Activated CD4-positive, alpha-beta T cell treated with anti-CD3 and anti-CD28 coated beads, Interleukin-2, amount 10 ng/mL, durations not matched to agents 7 days and 5 days (primary cell): ENCODE measurements at regions not wholly inside any gene's neighbourhood (a gene's known extent, or its start where the extent isn't known, plus 50 kb on each side); places are given as distances from the start of the nearest gene placed in this dataset.

ENCODE experiments used
- CTCF ChIA-PET: fragments of 350-600 bp; sonication (Branson Sonifier 250); formaldehyde crosslinking; loops from one replicate; lab custom pipeline; 2021; ENCODE audit warnings: antibody characterized with exemption; lab: Charles Lee
- POLR2A ChIA-PET: fragments of 350-600 bp; sonication (Branson Sonifier 250); formaldehyde crosslinking; loops from one replicate; lab custom pipeline; 2021; ENCODE audit warnings: antibody characterized with exemption; lab: Charles Lee
- DNase-seq: peaks from one replicate; pipeline ENCODE4 v3.0.0-alpha.2; 2020
- H3K27ac Mint-ChIP-seq: one replicate; pipeline ENCODE4 v1.8.0; 2021; ENCODE audit warnings: mild to moderate bottlenecking, moderate library complexity, mixed read lengths
- H3K27me3 Mint-ChIP-seq: one replicate; pipeline ENCODE4 v1.8.0; 2021; ENCODE audit warnings: mixed read lengths
- H3K36me3 Mint-ChIP-seq: one replicate; pipeline ENCODE4 v1.8.0; 2021; ENCODE audit warnings: low read depth, mixed read lengths
- H3K4me1 Mint-ChIP-seq: one replicate; pipeline ENCODE4 v1.8.0; 2021; ENCODE audit warnings: mixed read lengths
- H3K4me3 Mint-ChIP-seq: one replicate; pipeline ENCODE4 v1.8.0; 2021; ENCODE audit warnings: mild to moderate bottlenecking, moderate library complexity, mixed read lengths
- H3K9me3 Mint-ChIP-seq: one replicate; pipeline ENCODE4 v1.8.0; 2021; ENCODE audit warnings: mixed read lengths

DNA sequence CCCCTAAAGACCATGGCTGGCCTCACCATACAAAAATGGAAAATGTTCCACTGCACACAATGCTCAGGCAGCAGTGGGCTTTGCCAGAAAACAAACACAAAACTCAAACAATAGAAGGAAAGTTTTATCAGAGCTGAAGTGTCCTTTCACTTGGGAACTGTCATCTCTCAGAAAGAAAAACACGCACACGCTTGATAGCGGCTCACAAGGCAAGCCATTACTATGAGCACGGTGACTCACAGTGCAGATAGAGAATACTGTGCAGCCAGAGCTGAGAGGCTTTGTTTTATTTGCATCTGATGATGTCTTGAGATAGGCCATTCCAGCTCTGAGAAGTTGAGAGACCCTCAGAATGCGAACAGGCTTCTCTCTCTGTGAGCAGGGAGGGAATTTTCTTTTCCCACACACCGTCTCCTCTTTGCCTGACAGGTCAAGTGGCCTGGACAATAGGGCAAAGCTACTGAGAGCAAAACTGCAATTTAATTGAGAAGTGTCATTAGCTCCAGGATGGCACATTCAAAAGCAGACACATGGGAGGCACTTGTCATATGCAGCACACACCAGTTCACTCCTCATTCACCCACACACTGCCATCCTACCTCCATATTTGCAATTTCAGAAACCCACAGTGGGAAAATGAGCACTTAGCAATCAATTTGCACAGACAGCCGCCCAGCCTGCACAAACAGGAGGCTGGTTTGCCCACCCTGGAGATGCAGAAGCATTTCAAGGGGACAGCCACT lies 236.6 kb downstream of the SS18 start:
- no peaks in the 10 kb centered on the region for H3K9me3 Mint-ChIP-seq
- H3K36me3 Mint-ChIP-seq = no peaks in the 10 kb centered on the region
- no peaks in the 10 kb centered on the region for H3K4me1 Mint-ChIP-seq
- H3K27me3 Mint-ChIP-seq = peaks cover 2% of the 10 kb centered on the region
- no peak overlapping the region for H3K27ac Mint-ChIP-seq
- CTCF ChIA-PET = no interaction called here
- DNase-seq = no peak
- POLR2A ChIA-PET = no interaction called here
- H3K4me3 Mint-ChIP-seq = no peak overlapping the region

DNA sequence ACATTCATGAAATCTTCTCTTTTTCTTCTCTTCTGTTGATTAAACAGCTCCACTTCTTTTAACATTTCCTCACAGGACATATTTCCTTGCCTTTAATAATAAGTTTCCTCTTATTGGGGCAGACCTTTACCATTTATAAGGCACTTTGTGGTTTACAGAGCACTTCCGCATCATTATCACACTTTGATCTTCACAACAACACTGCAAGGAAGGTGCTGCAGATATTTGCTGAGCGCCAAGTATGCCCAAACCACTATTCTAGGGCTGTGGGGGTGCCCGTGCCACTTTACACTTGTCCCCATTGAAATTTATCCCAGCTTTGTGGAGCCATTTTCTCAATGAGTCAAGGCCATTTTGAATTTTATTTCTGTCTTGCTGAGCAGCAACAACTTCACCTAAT lies 246.6 kb downstream of the SS18 start:
- peaks cover 11% of the 10 kb centered on the region for H3K27me3 Mint-ChIP-seq
- no peak overlapping the region for H3K4me3 Mint-ChIP-seq
- POLR2A ChIA-PET = no interaction called here
- H3K9me3 Mint-ChIP-seq = no peaks in the 10 kb centered on the region
- no peaks in the 10 kb centered on the region for H3K36me3 Mint-ChIP-seq
- no peak for DNase-seq
- no peaks in the 10 kb centered on the region for H3K4me1 Mint-ChIP-seq
- CTCF ChIA-PET = interaction anchor here (1.0 kb wide), 1 partner anchor 10 kb away, joined by 3 read pairs; no protein-coding TSS in a partner anchor
- no peak overlapping the region for H3K27ac Mint-ChIP-seq

GRCh38 chr18:25842665-25843064 lies 247.7 kb downstream of the SS18 start:
- POLR2A ChIA-PET = no interaction called here
- Mint-ChIP-seq H3K4me1 (no peaks in the 10 kb centered on the region), H3K27me3 (peaks cover 11% of the 10 kb centered on the region), H3K36me3 (no peaks in the 10 kb centered on the region), H3K4me3 (no peak overlapping the region), H3K27ac (no peak overlapping the region), H3K9me3 (no peaks in the 10 kb centered on the region)
- DNase-seq = no peak
- CTCF ChIA-PET = no interaction called here

DNA sequence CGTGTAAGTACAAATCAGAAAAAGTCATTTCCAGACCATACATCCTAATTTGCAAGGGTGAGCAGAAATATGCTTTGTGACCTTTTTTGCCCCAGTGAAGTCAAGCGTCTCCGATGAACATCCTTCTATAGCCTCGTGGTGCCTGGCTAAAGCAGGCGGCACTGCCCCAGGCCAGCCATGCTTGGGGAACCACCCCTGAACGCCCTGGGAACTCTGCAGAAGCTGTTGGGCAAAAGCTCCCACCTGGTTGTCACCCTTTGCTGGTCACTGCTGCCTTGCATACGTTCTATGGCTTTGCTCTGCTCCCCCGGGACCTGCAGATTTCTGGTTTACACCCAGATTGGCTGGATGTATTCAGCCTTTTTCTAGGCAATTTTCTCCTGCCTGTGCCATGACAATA lies 256.4 kb downstream of the SS18 start:
- Mint-ChIP-seq H3K36me3 (no peaks in the 10 kb centered on the region), H3K9me3 (no peaks in the 10 kb centered on the region), H3K27ac (no peak overlapping the region), H3K27me3 (no peaks in the 10 kb centered on the region), H3K4me1 (no peaks in the 10 kb centered on the region), H3K4me3 (no peak overlapping the region)
- DNase-seq = no peak
- POLR2A ChIA-PET = no interaction called here
- CTCF ChIA-PET = interaction anchor here (0.9 to 1.5 kb wide), 2 partner anchors 10 to 19 kb away, joined by 3 read pairs; no protein-coding TSS in a partner anchor

DNA sequence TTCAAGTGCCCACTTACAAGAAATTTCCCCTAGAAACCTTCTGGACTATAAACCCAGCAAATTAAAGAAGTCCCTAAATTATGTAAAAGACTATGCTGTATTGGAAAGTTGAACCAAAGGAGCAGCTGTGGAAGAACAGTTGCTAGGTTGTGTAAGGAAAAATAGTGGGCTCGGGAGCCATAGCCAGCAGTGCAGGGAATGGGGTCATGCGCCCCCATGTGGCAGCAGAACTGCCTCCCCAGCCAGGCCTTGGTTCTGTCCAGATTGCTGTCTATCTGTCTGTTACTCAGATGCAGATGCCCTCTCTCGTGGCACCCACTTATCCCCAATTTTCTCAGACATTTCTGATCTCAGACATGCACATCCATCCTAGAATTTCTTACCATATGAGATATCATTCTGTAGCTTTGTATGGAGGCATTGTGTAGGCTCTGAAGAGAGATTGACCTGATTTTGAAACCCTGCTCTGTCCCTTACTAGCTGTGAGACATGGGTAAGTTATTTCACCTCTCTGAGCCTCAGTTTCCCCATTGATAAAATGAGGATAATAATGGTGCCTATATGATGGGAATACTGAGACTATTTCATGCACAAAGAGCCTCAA lies 258.3 kb downstream of the SS18 start:
- POLR2A ChIA-PET = no interaction called here
- no peaks in the 10 kb centered on the region for H3K4me1 Mint-ChIP-seq
- no peak for DNase-seq
- H3K27me3 Mint-ChIP-seq = no peaks in the 10 kb centered on the region
- H3K4me3 Mint-ChIP-seq = no peak overlapping the region
- H3K9me3 Mint-ChIP-seq = no peaks in the 10 kb centered on the region
- no peaks in the 10 kb centered on the region for H3K36me3 Mint-ChIP-seq
- CTCF ChIA-PET = interaction anchor here (1.5 kb wide), 1 partner anchor 10 kb away, joined by 3 read pairs; no protein-coding TSS in a partner anchor
- no peak overlapping the region for H3K27ac Mint-ChIP-seq

- CTCF ChIA-PET = interaction anchor here (0.6 kb wide), 1 partner anchor 491 kb away, joined by 3 read pairs; no protein-coding TSS in a partner anchor
- H3K27ac Mint-ChIP-seq = no peak overlapping the region
- no peaks in the 10 kb centered on the region for H3K9me3 Mint-ChIP-seq
- H3K36me3 Mint-ChIP-seq = no peaks in the 10 kb centered on the region
- no peak overlapping the region for H3K4me3 Mint-ChIP-seq
- no peaks in the 10 kb centered on the region for H3K4me1 Mint-ChIP-seq
- no peaks in the 10 kb centered on the region for H3K27me3 Mint-ChIP-seq
- DNase-seq = no peak
- POLR2A ChIA-PET = no interaction called here
These were observed 259.1 kb downstream of the SS18 start for GRCh38 chr18:25831301-25831701.

DNA sequence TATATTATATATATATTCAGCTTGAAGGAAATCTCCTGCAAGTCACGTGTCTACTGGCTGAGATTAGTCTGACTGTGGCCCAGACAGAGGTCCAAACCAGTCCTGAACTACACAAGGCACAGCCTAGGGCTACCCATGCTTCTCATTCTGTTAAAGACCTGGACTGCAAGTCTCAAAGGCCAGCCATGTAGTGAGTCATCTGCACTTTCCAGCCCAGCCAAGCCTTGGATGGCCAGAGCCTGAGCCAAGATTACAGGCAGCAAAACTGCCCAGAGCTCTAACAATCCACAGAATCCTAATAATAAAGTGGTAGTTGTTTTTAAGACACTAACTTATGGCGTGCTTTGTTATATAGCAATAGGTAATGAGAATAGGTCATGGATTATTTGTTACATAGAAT lies 259.6 kb downstream of the SS18 start:
- H3K4me1 Mint-ChIP-seq = no peaks in the 10 kb centered on the region
- ChIA-PET POLR2A (no interaction called here), CTCF (interaction anchor here (0.6 kb wide), 1 partner anchor 492 kb away, joined by 3 read pairs; no protein-coding TSS in a partner anchor)
- no peaks in the 10 kb centered on the region for H3K36me3 Mint-ChIP-seq
- no peak overlapping the region for H3K4me3 Mint-ChIP-seq
- H3K27ac Mint-ChIP-seq = no peak overlapping the region
- no peaks in the 10 kb centered on the region for H3K9me3 Mint-ChIP-seq
- H3K27me3 Mint-ChIP-seq = no peaks in the 10 kb centered on the region
- no peak for DNase-seq

DNA sequence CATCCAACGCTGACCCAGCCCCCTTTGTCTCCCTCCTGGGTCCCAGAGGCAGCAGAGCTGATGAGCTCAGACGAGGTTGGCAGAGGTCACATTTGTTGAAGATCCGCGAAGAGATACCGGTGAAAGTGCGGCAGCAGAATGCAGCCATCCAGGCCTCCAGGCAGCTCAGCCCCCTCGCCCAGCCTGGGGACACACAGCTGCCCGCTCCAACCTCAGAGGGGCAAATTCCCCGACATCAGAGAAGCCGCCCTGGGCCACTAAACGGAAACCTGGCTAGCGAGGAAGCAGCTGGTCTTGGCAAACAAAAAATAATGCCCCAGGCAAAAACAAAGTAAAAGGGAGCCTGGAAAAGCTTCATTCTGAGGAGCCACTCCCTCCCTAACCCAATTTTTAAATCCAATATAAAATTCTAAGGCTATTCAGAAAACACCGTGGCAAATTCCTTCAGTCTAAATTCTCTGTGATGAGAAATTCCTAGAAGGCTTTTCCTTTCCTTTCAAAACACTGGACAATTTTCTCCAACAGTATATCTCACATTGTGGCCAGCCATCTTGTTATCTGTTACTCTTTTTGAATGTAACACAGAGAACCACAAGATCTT lies 262.4 kb downstream of the SS18 start:
- no peak overlapping the region for H3K4me3 Mint-ChIP-seq
- ChIA-PET POLR2A (interaction anchor here (0.6 kb wide), 1 partner anchor 611 kb away, joined by 3 read pairs; no protein-coding TSS in a partner anchor), CTCF (no interaction called here)
- no peaks in the 10 kb centered on the region for H3K9me3 Mint-ChIP-seq
- H3K36me3 Mint-ChIP-seq = no peaks in the 10 kb centered on the region
- peaks cover 6% of the 10 kb centered on the region for H3K27me3 Mint-ChIP-seq
- H3K27ac Mint-ChIP-seq = no peak overlapping the region
- DNase-seq = no peak
- no peaks in the 10 kb centered on the region for H3K4me1 Mint-ChIP-seq

GRCh38 chr18:25827228-25827627 lies 263.2 kb downstream of the SS18 start:
- H3K36me3 Mint-ChIP-seq = no peaks in the 10 kb centered on the region
- peaks cover 6% of the 10 kb centered on the region for H3K27me3 Mint-ChIP-seq
- no peak overlapping the region for H3K4me3 Mint-ChIP-seq
- H3K9me3 Mint-ChIP-seq = no peaks in the 10 kb centered on the region
- H3K4me1 Mint-ChIP-seq = no peaks in the 10 kb centered on the region
- ChIA-PET CTCF (no interaction called here), POLR2A (no interaction called here)
- no peak overlapping the region for H3K27ac Mint-ChIP-seq
- DNase-seq = no peak

DNA sequence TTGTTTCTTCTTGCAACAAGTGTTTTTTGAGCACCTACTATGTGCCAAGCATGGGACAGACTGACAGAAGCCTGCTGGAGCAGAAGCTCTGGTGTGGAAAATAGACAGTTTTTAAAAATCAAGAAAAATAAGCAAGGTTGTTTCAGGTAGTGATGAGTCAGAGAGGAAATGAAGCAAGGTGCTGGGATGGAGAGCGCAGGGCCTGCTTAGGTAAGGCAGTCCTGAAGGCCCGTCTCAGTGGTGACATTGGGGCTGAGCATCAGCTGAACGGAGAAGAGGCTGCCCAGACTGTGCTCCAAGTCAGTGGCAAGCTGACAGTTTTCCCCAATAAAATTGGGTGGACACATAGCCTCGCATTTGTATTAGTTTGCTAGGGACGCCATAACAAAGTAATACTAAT lies 263.6 kb downstream of the SS18 start:
- H3K4me1 Mint-ChIP-seq = no peaks in the 10 kb centered on the region
- POLR2A ChIA-PET = no interaction called here

GRCh38 chr18:25825979-25826776 lies 264.2 kb downstream of the SS18 start:
- Mint-ChIP-seq H3K9me3 (no peaks in the 10 kb centered on the region), H3K4me3 (no peak overlapping the region), H3K27me3 (peaks cover 6% of the 10 kb centered on the region), H3K36me3 (no peaks in the 10 kb centered on the region), H3K4me1 (no peaks in the 10 kb centered on the region), H3K27ac (no peak overlapping the region)
- no peak for DNase-seq
- ChIA-PET CTCF (no interaction called here), POLR2A (no interaction called here)

More for the DNA sequence above, 263.6 kb downstream of the SS18 start:
- Mint-ChIP-seq H3K9me3 (no peaks in the 10 kb centered on the region), H3K27me3 (peaks cover 6% of the 10 kb centered on the region), H3K4me3 (no peak overlapping the region), H3K36me3 (no peaks in the 10 kb centered on the region), H3K27ac (no peak overlapping the region)
- no peak for DNase-seq
- CTCF ChIA-PET = no interaction called here

DNA sequence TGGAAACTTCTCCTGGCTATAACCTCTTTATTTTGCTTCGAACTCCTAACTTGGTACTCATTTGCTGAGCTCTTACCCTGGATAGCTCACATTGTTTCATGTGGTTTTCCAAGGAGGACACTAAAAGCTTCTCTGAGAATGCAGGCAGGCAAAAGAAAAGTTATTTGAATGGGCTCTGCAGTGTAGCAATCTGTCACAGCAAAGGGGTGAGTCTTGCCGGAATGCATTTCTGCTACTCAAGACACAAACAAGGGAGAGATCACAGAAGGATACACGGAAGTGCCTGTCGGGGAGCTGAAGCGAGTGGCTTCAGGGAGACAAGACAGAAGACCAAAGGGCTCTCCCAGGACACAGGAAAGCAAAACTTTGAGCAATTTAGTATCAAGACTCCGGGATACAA lies 265.4 kb downstream of the SS18 start:
- no peak overlapping the region for H3K27ac Mint-ChIP-seq
- ChIA-PET POLR2A (no interaction called here), CTCF (no interaction called here)
- no peaks in the 10 kb centered on the region for H3K36me3 Mint-ChIP-seq
- H3K4me1 Mint-ChIP-seq = no peaks in the 10 kb centered on the region
- no peak for DNase-seq
- H3K4me3 Mint-ChIP-seq = no peak overlapping the region
- H3K9me3 Mint-ChIP-seq = no peaks in the 10 kb centered on the region
- peaks cover 6% of the 10 kb centered on the region for H3K27me3 Mint-ChIP-seq
